ENCODE measurements at regions not wholly inside any gene's neighbourhood (a gene's known extent, or its start where the extent isn't known, plus 50 kb on each side); places are given as distances from the start of the nearest gene placed in this dataset.
"Not testable (repeated sequence)": the region's sequence is repeated elsewhere in the genome, so short reads cannot be mapped to it uniquely, and the experiment has no call there.

DNA sequence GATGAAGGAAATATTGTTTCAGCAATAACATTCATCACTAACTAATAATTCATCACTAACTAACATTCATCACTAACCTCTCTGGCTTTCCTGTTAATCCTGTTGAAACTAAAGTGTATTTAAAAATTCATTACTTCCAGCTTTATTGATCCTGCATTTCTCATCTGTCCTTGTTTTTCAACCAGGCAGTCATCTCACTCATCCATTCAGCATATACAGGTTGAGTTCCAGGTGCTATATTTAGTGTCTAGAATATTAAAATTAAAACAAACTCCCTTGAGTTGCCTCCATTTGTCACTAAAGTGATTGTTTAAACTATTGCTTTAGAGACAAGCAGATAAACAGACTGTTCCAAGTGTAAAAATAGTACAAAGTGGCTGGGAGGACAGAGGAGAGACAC is 58.1 kb downstream of the ATXN7L3B start:
- Histone ChIP-seq H3K4me1 (ENCODE audit: control insufficient read depth, insufficient read depth, low read length) (no peaks in the 10 kb centered on the region), H3K27ac (ENCODE audit: low read length) (no peak overlapping the region), H3K36me3 (ENCODE audit: control insufficient read depth, insufficient read depth, low read length) (no peaks in the 10 kb centered on the region), H3K9me3 (ENCODE audit: control insufficient read depth, low read depth, low read length) (no peaks in the 10 kb centered on the region), H3K27me3 (ENCODE audit: control insufficient read depth, insufficient read depth, low read length) (no peaks in the 10 kb centered on the region), H3K4me3 (ENCODE audit: low read length) (no peak overlapping the region)
- no peak for DNase-seq

DNA sequence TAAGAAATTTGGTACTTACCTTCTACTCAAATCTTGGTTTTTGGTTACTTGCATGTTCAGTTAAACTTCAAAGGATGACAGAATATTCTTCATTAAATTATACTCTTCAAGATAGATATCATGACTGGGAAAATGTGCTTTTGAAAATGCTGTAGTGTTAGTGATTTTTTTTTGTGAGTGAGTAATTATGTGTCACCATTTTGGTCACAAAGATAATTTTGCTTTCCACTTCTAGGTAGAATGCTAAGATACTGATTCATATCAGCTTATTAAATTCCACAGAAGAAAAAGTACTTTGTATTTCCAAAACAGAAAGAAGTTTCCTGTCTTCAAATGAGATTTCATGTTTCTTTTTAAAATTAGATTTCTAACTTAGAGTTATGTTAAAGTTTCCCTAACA is 61.2 kb downstream of the ATXN7L3B start:
- no peak for DNase-seq
- Histone ChIP-seq H3K36me3 (ENCODE audit: control insufficient read depth, insufficient read depth, low read length) (no peaks in the 10 kb centered on the region), H3K9me3 (ENCODE audit: control insufficient read depth, low read depth, low read length) (no peaks in the 10 kb centered on the region), H3K27me3 (ENCODE audit: control insufficient read depth, insufficient read depth, low read length) (no peaks in the 10 kb centered on the region), H3K4me3 (ENCODE audit: low read length) (no peak overlapping the region), H3K27ac (ENCODE audit: low read length) (no peak overlapping the region), H3K4me1 (ENCODE audit: control insufficient read depth, insufficient read depth, low read length) (no peaks in the 10 kb centered on the region)

DNA sequence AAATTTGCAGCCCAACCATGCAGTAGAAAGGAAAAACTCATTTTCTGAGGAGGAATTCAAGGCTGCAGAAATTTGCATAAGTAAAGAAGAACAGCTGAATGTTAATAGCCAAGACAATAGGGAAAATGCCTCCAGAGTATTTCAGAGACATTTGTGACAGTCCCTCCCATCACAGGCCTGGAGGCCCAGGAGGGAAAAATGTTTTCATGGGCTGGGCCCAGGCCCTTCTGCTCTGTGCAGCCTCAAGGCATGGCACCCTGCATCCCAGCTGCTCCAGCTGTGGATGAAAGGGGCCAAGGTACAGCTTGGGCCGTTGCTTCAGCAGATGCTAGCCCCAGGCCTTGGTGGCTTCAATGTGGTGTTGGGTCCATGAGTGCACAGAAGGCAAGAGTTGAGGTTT is 62.3 kb downstream of the ATXN7L3B start:
- Histone ChIP-seq H3K27ac (ENCODE audit: low read length) (no peak overlapping the region), H3K27me3 (ENCODE audit: control insufficient read depth, insufficient read depth, low read length) (no peaks in the 10 kb centered on the region), H3K36me3 (ENCODE audit: control insufficient read depth, insufficient read depth, low read length) (no peaks in the 10 kb centered on the region), H3K4me3 (ENCODE audit: low read length) (no peak overlapping the region), H3K9me3 (ENCODE audit: control insufficient read depth, low read depth, low read length) (no peaks in the 10 kb centered on the region), H3K4me1 (ENCODE audit: control insufficient read depth, insufficient read depth, low read length) (no peaks in the 10 kb centered on the region)
- no CpG with 5 or more reads among the region's 1 CpG for WGBS (ENCODE audit: insufficient coverage, low lambda C conversion rate)
- DNase-seq = no peak

DNA sequence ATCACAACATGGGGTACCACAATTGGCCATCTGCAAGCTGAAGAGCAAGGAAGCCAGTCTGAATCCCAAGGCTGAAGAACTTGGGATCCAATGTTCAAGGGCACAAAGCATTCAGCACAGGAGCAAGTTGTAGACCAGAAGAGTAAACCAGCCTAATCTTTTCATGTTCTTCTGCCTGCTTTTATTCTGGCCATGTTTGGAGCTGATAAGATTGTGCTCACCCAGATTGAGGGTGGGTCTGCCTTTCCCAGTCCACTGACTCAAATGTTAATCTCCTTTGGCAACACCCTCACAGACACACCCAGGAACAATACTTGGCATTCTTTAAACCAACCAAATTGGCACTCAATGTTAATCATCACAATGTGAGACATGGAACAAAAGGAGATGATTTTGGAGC is 63.2 kb downstream of the ATXN7L3B start:
- DNase-seq; H3K27ac ChIP-seq (ENCODE audit: low read length); H3K4me1 ChIP-seq (ENCODE audit: control insufficient read depth, insufficient read depth, low read length); H3K9me3 ChIP-seq (ENCODE audit: control insufficient read depth, low read depth, low read length); H3K36me3 ChIP-seq (ENCODE audit: control insufficient read depth, insufficient read depth, low read length); H3K4me3 ChIP-seq (ENCODE audit: low read length); H3K27me3 ChIP-seq (ENCODE audit: control insufficient read depth, insufficient read depth, low read length): not testable (repeated sequence)

DNA sequence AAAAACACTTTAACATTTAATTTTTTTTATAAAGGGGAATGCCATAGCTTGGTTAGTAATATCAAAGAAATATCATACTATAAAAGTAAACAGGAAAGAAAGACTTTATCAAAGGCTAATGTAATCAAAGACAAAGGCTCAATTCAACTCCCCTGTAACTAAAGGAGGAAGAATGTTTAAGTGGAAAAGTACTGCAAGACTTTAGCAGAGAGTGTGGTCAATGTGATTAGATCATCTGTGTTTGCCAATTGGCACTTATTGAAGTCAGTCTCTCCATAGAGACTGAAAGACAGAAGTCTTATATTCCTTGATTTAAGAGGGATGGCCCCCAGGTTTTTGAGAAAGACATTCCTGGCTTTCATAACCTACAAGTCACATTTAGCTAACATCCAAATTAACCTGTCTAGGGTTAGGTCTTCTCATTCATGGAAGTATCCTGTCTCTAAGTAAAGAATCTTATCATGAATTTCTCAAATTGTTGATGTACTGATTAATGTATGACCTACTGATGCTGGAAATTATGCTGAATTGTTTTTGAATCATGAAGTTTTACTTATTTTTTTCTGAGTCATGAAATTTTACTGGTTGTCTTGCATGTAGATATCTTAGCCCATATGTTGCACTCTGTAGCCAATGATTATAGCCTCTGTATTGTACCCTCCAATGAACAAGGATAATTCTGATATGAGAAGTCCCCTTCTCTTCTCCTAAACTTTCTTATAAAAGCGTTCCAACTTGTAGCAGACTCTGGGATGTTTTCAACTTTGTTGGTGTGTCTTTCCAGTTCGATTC is 65.4 kb downstream of the ATXN7L3B start:
- H3K27me3 ChIP-seq (ENCODE audit: control insufficient read depth, insufficient read depth, low read length) = no peaks in the 10 kb centered on the region
- no peak overlapping the region for H3K27ac ChIP-seq (ENCODE audit: low read length)
- no peaks in the 10 kb centered on the region for H3K36me3 ChIP-seq (ENCODE audit: control insufficient read depth, insufficient read depth, low read length)
- no peaks in the 10 kb centered on the region for H3K9me3 ChIP-seq (ENCODE audit: control insufficient read depth, low read depth, low read length)
- DNase-seq = no peak
- 100% methylated on average over 1 of the region's 2 CpGs for WGBS (ENCODE audit: insufficient coverage, low lambda C conversion rate)
- no peaks in the 10 kb centered on the region for H3K4me1 ChIP-seq (ENCODE audit: control insufficient read depth, insufficient read depth, low read length)
- no peak overlapping the region for H3K4me3 ChIP-seq (ENCODE audit: low read length)

DNA sequence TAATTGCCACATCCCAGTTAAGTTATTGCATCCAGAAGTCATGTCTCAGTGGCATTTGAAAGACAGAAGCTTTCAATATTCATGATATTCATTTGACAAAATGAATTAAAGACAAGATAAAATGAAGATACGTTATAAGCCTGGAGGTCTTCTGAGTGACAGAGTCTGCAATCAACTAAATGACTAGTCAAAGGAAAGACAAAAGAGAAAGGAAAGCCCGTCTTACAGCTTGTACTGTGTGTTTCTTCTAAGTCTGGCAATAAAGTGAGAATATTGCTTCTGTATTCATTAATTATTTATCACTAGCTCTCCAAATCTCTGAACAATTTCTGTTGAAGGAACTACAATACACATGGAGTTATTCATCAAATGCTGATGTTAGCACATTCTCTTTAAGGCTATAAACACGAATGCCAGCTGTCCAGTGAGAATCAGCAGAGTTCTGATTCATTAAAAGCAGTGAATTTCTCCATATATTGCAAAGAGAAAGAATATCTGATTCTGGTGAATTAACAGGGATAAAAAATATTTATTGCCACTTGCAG is 70.7 kb downstream of the ATXN7L3B start:
- Histone ChIP-seq H3K27ac (ENCODE audit: low read length) (no peak overlapping the region), H3K4me3 (ENCODE audit: low read length) (no peak overlapping the region), H3K4me1 (ENCODE audit: control insufficient read depth, insufficient read depth, low read length) (no peaks in the 10 kb centered on the region), H3K36me3 (ENCODE audit: control insufficient read depth, insufficient read depth, low read length) (no peaks in the 10 kb centered on the region), H3K9me3 (ENCODE audit: control insufficient read depth, low read depth, low read length) (no peaks in the 10 kb centered on the region), H3K27me3 (ENCODE audit: control insufficient read depth, insufficient read depth, low read length) (no peaks in the 10 kb centered on the region)
- 86% methylated on average over 1 of the region's 3 CpGs for WGBS (ENCODE audit: insufficient coverage, low lambda C conversion rate)
- peak in 1 of 2 donors; percentile 25 for DNase-seq

DNA sequence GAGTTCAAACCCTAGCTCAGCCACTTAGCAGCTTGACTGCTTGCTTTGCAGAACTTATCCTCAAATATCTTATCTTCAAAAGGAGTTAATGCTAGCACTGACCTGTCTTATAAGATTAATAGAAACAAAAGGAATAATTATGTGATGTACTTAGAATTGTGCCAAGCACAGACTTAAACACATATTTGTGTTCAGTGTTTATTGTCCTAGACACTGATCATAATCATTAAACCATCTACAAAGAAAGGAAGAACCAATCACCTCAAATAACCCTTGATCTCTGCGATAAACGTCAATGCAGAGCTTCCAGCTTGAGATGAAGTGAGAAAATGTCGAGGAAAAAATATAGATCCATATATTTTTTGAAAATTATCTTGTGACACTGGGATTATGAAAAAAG is 73.1 kb downstream of the ATXN7L3B start:
- Histone ChIP-seq H3K27ac (ENCODE audit: low read length) (no peak overlapping the region), H3K4me1 (ENCODE audit: control insufficient read depth, insufficient read depth, low read length) (no peaks in the 10 kb centered on the region), H3K9me3 (ENCODE audit: control insufficient read depth, low read depth, low read length) (no peaks in the 10 kb centered on the region), H3K36me3 (ENCODE audit: control insufficient read depth, insufficient read depth, low read length) (no peaks in the 10 kb centered on the region), H3K4me3 (ENCODE audit: low read length) (no peak overlapping the region), H3K27me3 (ENCODE audit: control insufficient read depth, insufficient read depth, low read length) (no peaks in the 10 kb centered on the region)
- WGBS (ENCODE audit: insufficient coverage, low lambda C conversion rate) = no CpG with 5 or more reads among the region's 3 CpGs
- DNase-seq = no peak

DNA sequence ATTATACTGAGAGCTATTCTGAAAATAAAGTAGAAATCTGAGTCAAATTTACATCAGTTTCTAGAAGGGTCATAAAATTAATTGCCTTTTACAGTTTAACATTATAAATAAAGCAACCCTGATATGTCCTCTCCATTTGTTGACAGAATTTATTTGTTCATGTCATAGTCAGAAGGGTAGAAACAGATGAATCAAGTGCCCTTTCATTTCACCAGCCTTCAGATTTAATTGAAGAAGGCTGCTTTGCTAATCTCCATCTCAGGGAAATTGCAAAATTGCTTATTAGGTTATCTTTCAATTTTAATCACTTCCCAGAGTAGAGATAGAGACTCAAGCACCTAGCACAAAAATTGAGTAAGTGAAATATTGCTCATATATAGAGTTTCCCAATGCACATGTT is 76.8 kb downstream of the ATXN7L3B start:
- H3K27me3 ChIP-seq (ENCODE audit: control insufficient read depth, insufficient read depth, low read length) = no peaks in the 10 kb centered on the region
- H3K27ac ChIP-seq (ENCODE audit: low read length) = no peak overlapping the region
- no peaks in the 10 kb centered on the region for H3K4me1 ChIP-seq (ENCODE audit: control insufficient read depth, insufficient read depth, low read length)
- no peak for DNase-seq
- no peaks in the 10 kb centered on the region for H3K36me3 ChIP-seq (ENCODE audit: control insufficient read depth, insufficient read depth, low read length)
- H3K9me3 ChIP-seq (ENCODE audit: control insufficient read depth, low read depth, low read length) = no peaks in the 10 kb centered on the region
- H3K4me3 ChIP-seq (ENCODE audit: low read length) = no peak overlapping the region

DNA sequence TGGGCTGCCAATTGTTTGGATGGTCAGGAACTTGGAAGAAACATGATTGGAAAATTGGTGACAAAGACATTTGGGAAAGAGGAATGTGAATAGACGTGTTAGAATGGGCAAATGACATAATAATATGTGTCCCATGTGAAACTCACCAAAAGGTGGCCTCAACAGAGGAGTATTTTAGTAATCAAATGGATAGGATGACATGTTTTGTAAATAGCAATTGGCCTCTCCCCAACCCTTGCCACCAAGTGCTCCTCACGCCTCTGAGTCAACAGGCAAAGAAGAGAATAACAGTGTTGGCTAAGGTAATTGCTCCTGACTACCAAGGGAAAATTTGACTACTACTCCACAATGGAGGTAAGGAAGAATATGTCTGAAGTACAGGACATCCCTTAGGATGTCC is 81.4 kb downstream of the ATXN7L3B start:
- no peak for DNase-seq
- whole genome bisulfite sequencing (ENCODE audit: insufficient coverage, low lambda C conversion rate) = no CpG with 5 or more reads among the region's 2 CpGs
- no peaks in the 10 kb centered on the region for H3K36me3 ChIP-seq (ENCODE audit: control insufficient read depth, insufficient read depth, low read length)
- H3K4me3 ChIP-seq (ENCODE audit: low read length) = no peak overlapping the region
- no peaks in the 10 kb centered on the region for H3K9me3 ChIP-seq (ENCODE audit: control insufficient read depth, low read depth, low read length)
- H3K27ac ChIP-seq (ENCODE audit: low read length) = no peak overlapping the region
- no peaks in the 10 kb centered on the region for H3K4me1 ChIP-seq (ENCODE audit: control insufficient read depth, insufficient read depth, low read length)
- no peaks in the 10 kb centered on the region for H3K27me3 ChIP-seq (ENCODE audit: control insufficient read depth, insufficient read depth, low read length)

DNA sequence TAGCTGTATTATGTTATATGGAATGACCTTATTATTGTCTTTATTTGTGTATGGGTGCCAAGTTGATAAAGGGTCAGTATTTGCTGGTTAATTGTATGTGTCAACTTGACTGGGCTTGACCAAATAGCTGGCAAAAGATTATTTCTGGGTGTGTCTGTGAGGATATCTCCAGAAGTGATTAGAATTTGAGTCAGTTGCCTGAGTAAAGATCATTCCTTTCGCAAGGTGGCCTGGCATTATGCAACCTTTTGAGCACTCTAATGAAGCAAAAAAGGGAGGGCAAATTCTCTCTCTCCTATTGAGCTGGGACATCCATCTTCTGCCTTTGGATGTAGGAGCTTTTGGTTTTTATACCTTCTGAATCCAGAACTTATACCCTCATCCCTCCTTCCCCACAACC is 82.2 kb downstream of the ATXN7L3B start:
- DNase-seq = peak; percentile 28 to 62

DNA sequence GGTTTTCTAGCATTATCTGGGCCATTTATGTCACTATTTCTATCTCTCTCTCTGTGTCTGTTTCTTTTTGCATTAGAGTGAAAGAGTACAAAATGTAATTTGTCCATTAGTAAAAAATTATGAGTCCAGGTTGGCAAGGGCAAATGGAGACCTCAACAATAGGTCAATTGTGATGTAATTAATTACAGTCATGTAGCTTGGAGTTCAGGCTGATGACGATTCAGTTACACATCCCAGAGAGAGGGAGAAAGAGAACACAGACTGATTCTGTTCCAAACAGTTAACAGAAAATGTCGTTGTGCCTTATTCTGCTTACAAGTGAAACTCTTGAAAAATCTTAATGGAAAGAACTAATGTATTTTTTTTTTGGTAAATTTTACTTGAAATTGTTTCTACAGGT is 83.3 kb downstream of the ATXN7L3B start:
- H3K27me3 ChIP-seq (ENCODE audit: control insufficient read depth, insufficient read depth, low read length) = no peaks in the 10 kb centered on the region
- H3K4me1 ChIP-seq (ENCODE audit: control insufficient read depth, insufficient read depth, low read length) = no peaks in the 10 kb centered on the region
- no peak for DNase-seq
- H3K4me3 ChIP-seq (ENCODE audit: low read length) = no peak overlapping the region
- no peak overlapping the region for H3K27ac ChIP-seq (ENCODE audit: low read length)
- H3K9me3 ChIP-seq (ENCODE audit: control insufficient read depth, low read depth, low read length) = no peaks in the 10 kb centered on the region
- no peaks in the 10 kb centered on the region for H3K36me3 ChIP-seq (ENCODE audit: control insufficient read depth, insufficient read depth, low read length)
- WGBS (ENCODE audit: insufficient coverage, low lambda C conversion rate) = 100% methylated on average over 1 of the region's 2 CpGs

More for the DNA sequence above, 82.2 kb downstream of the ATXN7L3B start:
- Histone ChIP-seq H3K27ac (ENCODE audit: low read length) (no peak overlapping the region), H3K36me3 (ENCODE audit: control insufficient read depth, insufficient read depth, low read length) (no peaks in the 10 kb centered on the region), H3K4me1 (ENCODE audit: control insufficient read depth, insufficient read depth, low read length) (no peaks in the 10 kb centered on the region), H3K9me3 (ENCODE audit: control insufficient read depth, low read depth, low read length) (no peaks in the 10 kb centered on the region), H3K4me3 (ENCODE audit: low read length) (no peak overlapping the region), H3K27me3 (ENCODE audit: control insufficient read depth, insufficient read depth, low read length) (no peaks in the 10 kb centered on the region)
- no CpG with 5 or more reads among the region's 1 CpG for WGBS (ENCODE audit: insufficient coverage, low lambda C conversion rate)

All from large intestine (tissue), 3 donors.